Caco-2 (cell line): ENCODE measurements at regions not wholly inside any gene's neighbourhood (a gene's known extent, or its start where the extent isn't known, plus 50 kb on each side); places are given as distances from the start of the nearest gene placed in this dataset.

ENCODE experiments used
- BruUV-seq: library from RNA; stranded (reverse); fragments of 400-500 nt; replicated peaks from 2 replicates; lab custom pipeline; 2021; lab: Mats Ljungman, UMichigan
- CTCF ChIA-PET: fragments of 300-600 bp; sonication (Branson Sonifier 250); formaldehyde crosslinking; loops from one replicate; lab custom pipeline; 2022; ENCODE audit warnings: antibody characterized with exemption; lab: Charles Lee
- POLR2A ChIA-PET: fragments of 300-600 bp; sonication (Branson Sonifier 250); formaldehyde crosslinking; loops from one replicate; lab custom pipeline; 2022; ENCODE audit warnings: antibody characterized with exemption; lab: Charles Lee
- DNase-seq, 2 experiments: peaks; one replicate each; pipeline versions ENCODE4 v3.0.0 to v3.0.0-alpha.2; 2020 to 2022
- H3K27me3 ChIP-seq: replicated peaks from 2 replicates; pipeline ENCODE4 v1.6.0; 2011; ENCODE audit warnings: low read length; ENCODE audit not compliant: control insufficient read depth, insufficient read depth
- H3K36me3 ChIP-seq: 2 replicates; pipeline ENCODE4 v1.5.1; 2011; ENCODE audit warnings: low read length; ENCODE audit not compliant: control insufficient read depth, insufficient read depth
- H3K4me1 ChIP-seq: fragments of 250-450 bp; sonication (Bioruptor Pico); 2 replicates; pipeline ENCODE4 v1.5.1; 2020; ENCODE audit warnings: mild to moderate bottlenecking
- H3K4me3 ChIP-seq: 2 replicates; pipeline ENCODE4 v1.5.1; 2011; ENCODE audit warnings: low read depth, mild to moderate bottlenecking, control low read depth, low read length
- H3K9me3 ChIP-seq: fragments of 250-450 bp; sonication (Bioruptor Pico); 2 replicates; pipeline ENCODE4 v1.5.1; 2020; ENCODE audit warnings: mild to moderate bottlenecking, moderate library complexity
- H3K27ac Mint-ChIP-seq: one replicate; pipeline ENCODE4 v1.8.0; 2022; ENCODE audit warnings: mixed read lengths; ENCODE audit not compliant: unreplicated experiment
- H3K27me3 Mint-ChIP-seq: one replicate; pipeline ENCODE4 v1.8.0; 2022; ENCODE audit warnings: mixed read lengths; ENCODE audit not compliant: insufficient read depth, unreplicated experiment
- H3K36me3 Mint-ChIP-seq: one replicate; pipeline ENCODE4 v1.8.0; 2022; ENCODE audit warnings: mild to moderate bottlenecking, mixed read lengths; ENCODE audit not compliant: insufficient read depth, unreplicated experiment
- H3K4me1 Mint-ChIP-seq: one replicate; pipeline ENCODE4 v1.8.0; 2022; ENCODE audit warnings: low read depth, mixed read lengths; ENCODE audit not compliant: unreplicated experiment
- H3K4me3 Mint-ChIP-seq: one replicate; pipeline ENCODE4 v1.8.0; 2022; ENCODE audit warnings: mild to moderate bottlenecking, moderate library complexity, mixed read lengths; ENCODE audit not compliant: unreplicated experiment
- H3K9me3 Mint-ChIP-seq: one replicate; pipeline ENCODE4 v1.8.0; 2022; ENCODE audit warnings: mixed read lengths; ENCODE audit not compliant: unreplicated experiment
- CTCF ChIP-seq, 2 experiments: fragments of 200-600 bp in 1 of 2; IDR thresholded peaks; 1 replicate in 1 of 2; 2 replicates in 1 of 2; pipeline versions ENCODE4 v1.5.1 to v1.8.0; 2011 to 2022; ENCODE audit warnings: antibody characterized with exemption in 1 of 2, control low read depth in 1 of 2, inconsistent platforms in 1 of 2, low read depth in 1 of 2, low read length in 1 of 2, mild to moderate bottlenecking in 1 of 2, moderate library complexity in 1 of 2; ENCODE audit not compliant: insufficient read depth in 1 of 2, severe bottlenecking in 1 of 2, unreplicated experiment in 1 of 2
- intact Hi-C: fragments of 100-400 bp; cut with micrococcal nuclease; formaldehyde crosslinking; loops from one replicate; pipeline ENCODE4 v1.10.0; 2022; ENCODE audit not compliant: unreplicated experiment

GRCh38 chr3:194025951-194026350 lies 110.0 kb upstream of the HES1 start:
- DNase-seq, result no peak
- Histone ChIP-seq H3K4me1 (peaks cover 22% of the 10 kb centered on the region), H3K4me3 (no peak overlapping the region), H3K9me3 (no peaks in the 10 kb centered on the region), H3K36me3 (no peaks in the 10 kb centered on the region), H3K27me3 (no peaks in the 10 kb centered on the region)
- H3K27ac Mint-ChIP-seq, result no peak overlapping the region
- H3K9me3 Mint-ChIP-seq, result no peaks in the 10 kb centered on the region
- intact Hi-C loops, result no loop called here
- no peaks in the 10 kb centered on the region for H3K27me3 Mint-ChIP-seq
- ChIA-PET CTCF (no interaction called here), POLR2A (interaction anchor here (0.6 kb wide), 1 partner anchor 33 kb away, joined by 3 read pairs; no protein-coding TSS in a partner anchor)
- no peak overlapping the region for H3K4me3 Mint-ChIP-seq
- no peaks in the 10 kb centered on the region for H3K36me3 Mint-ChIP-seq
- no TSS peak for BruUV-seq
- TF ChIP-seq CTCF (IDR thresholded peaks at IDR 0.05; ENCODE audit: insufficient read depth in 1 of 2, low read depth in 1 of 2, low read length in 1 of 2, severe bottlenecking in 1 of 2, unreplicated experiment in 1 of 2), result no peak
- peaks cover 31% of the 10 kb centered on the region for H3K4me1 Mint-ChIP-seq

GRCh38 chr3:194028434-194029004 lies 107.4 kb upstream of the HES1 start:
- POLR2A ChIA-PET, result interaction anchor here (0.5 to 0.6 kb wide), 2 partner anchors 102 to 186 kb away, joined by 3 to 6 read pairs; no protein-coding TSS in a partner anchor
- TF ChIP-seq CTCF (IDR thresholded peaks at IDR 0.05; ENCODE audit: insufficient read depth in 1 of 2, low read depth in 1 of 2, low read length in 1 of 2, severe bottlenecking in 1 of 2, unreplicated experiment in 1 of 2), result no peak
- CTCF ChIA-PET, result no interaction called here

GRCh38 chr3:194029846-194030245 lies 106.1 kb upstream of the HES1 start:
- intact Hi-C loops, result no loop called here

More at GRCh38 chr3:194028434-194029004, 107.4 kb upstream of the HES1 start:
- Mint-ChIP-seq H3K4me3 (no peak overlapping the region), H3K9me3 (no peaks in the 10 kb centered on the region), H3K36me3 (no peaks in the 10 kb centered on the region), H3K27ac (no peak overlapping the region), H3K4me1 (peaks cover 30% of the 10 kb centered on the region), H3K27me3 (no peaks in the 10 kb centered on the region)
- Histone ChIP-seq H3K4me3 (no peak overlapping the region), H3K36me3 (no peaks in the 10 kb centered on the region), H3K27me3 (no peaks in the 10 kb centered on the region), H3K4me1 (peaks cover 9% of the 10 kb centered on the region), H3K9me3 (no peaks in the 10 kb centered on the region)
- no peak for DNase-seq
- BruUV-seq, result no TSS peak
- intact Hi-C loops, result no loop called here

More at GRCh38 chr3:194029846-194030245, 106.1 kb upstream of the HES1 start:
- CTCF ChIA-PET, result no interaction called here
- Mint-ChIP-seq H3K36me3 (no peaks in the 10 kb centered on the region), H3K4me1 (peaks cover 37% of the 10 kb centered on the region), H3K4me3 (no peak overlapping the region), H3K27me3 (no peaks in the 10 kb centered on the region), H3K9me3 (no peaks in the 10 kb centered on the region), H3K27ac (no peak overlapping the region)
- peaks cover 16% of the 10 kb centered on the region for H3K4me1 ChIP-seq
- H3K27me3 ChIP-seq, result no peaks in the 10 kb centered on the region
- no TSS peak for BruUV-seq
- no peaks in the 10 kb centered on the region for H3K9me3 ChIP-seq
- no peak overlapping the region for H3K4me3 ChIP-seq
- no peak for DNase-seq
- no peaks in the 10 kb centered on the region for H3K36me3 ChIP-seq
- TF ChIP-seq CTCF (IDR thresholded peaks at IDR 0.05; ENCODE audit: insufficient read depth in 1 of 2, low read depth in 1 of 2, low read length in 1 of 2, severe bottlenecking in 1 of 2, unreplicated experiment in 1 of 2), result no peak
- POLR2A ChIA-PET, result no interaction called here
